GM23338 (cell line): ENCODE measurements at regions not wholly inside any gene's neighbourhood (a gene's known extent, or its start where the extent isn't known, plus 50 kb on each side); places are given as distances from the start of the nearest gene placed in this dataset.
"Not testable (repeated sequence)": the region's sequence is repeated elsewhere in the genome, so short reads cannot be mapped to it uniquely, and the experiment has no call there.

Experiments used
- ATAC-seq: fragments of 200-7000 bp; cut with Tn5 transposase; 3 replicates; pipeline ENCODE4 v1.9.1; 2020
- DNase-seq: peaks from one replicate; pipeline ENCODE4 v3.0.0-alpha.2; 2015; ENCODE audit warnings: low spot score
- H2AFZ ChIP-seq: fragments of 200-600 bp; sonication (generic); 2 replicates; pipeline ENCODE4 v1.8.0; 2016; ENCODE audit warnings: antibody characterized with exemption, mild to moderate bottlenecking, moderate library complexity
- H3F3A ChIP-seq: fragments of 200-600 bp; sonication (generic); replicated peaks from 2 replicates; pipeline ENCODE4 v1.8.0; 2017; ENCODE audit warnings: antibody characterized with exemption, mixed run types, low read depth
- H3K27ac ChIP-seq: fragments of 200-600 bp; sonication (generic); 2 replicates; pipeline ENCODE4 v1.6.1; 2016; ENCODE audit warnings: low read depth
- H3K27me3 ChIP-seq: fragments of 200-600 bp; sonication (generic); 2 replicates; pipeline ENCODE4 v1.8.0; 2016; ENCODE audit warnings: mild to moderate bottlenecking, mixed run types, moderate library complexity; ENCODE audit not compliant: insufficient read depth
- H3K36me3 ChIP-seq: fragments of 200-600 bp; sonication (generic); 2 replicates; pipeline ENCODE4 v1.8.0; 2016; ENCODE audit warnings: mild to moderate bottlenecking; ENCODE audit not compliant: insufficient read depth
- H3K4me1 ChIP-seq: fragments of 200-600 bp; sonication (generic); 2 replicates; pipeline ENCODE4 v1.8.0; 2016; ENCODE audit warnings: mild to moderate bottlenecking, moderate library complexity; ENCODE audit not compliant: insufficient read depth
- H3K4me2 ChIP-seq: fragments of 200-600 bp; sonication (generic); 2 replicates; pipeline ENCODE4 v1.7.1; 2017; ENCODE audit warnings: mixed run types
- H3K4me3 ChIP-seq: fragments of 200-600 bp; sonication (generic); 2 replicates; pipeline ENCODE4 v1.6.1; 2016; ENCODE audit warnings: mixed run types
- H3K79me2 ChIP-seq: fragments of 200-600 bp; sonication (generic); replicated peaks from 2 replicates; pipeline ENCODE4 v1.8.0; 2017; ENCODE audit warnings: mild to moderate bottlenecking; ENCODE audit not compliant: insufficient read depth
- H3K9me2 ChIP-seq: fragments of 200-600 bp; sonication (generic); 2 replicates; pipeline ENCODE4 v1.8.0; 2017; ENCODE audit not compliant: insufficient read depth
- H4K20me1 ChIP-seq: fragments of 200-600 bp; sonication (generic); replicated peaks from 2 replicates; pipeline ENCODE4 v1.8.0; 2017; ENCODE audit warnings: mild to moderate bottlenecking; ENCODE audit not compliant: insufficient read depth
- H3K27ac Mint-ChIP-seq: 2 replicates; pipeline ENCODE4 v1.8.0; 2020; ENCODE audit warnings: inconsistent platforms, mild to moderate bottlenecking, moderate library complexity, mixed read lengths
- H3K27me3 Mint-ChIP-seq: 3 replicates; pipeline ENCODE4 v1.8.0; 2022; ENCODE audit warnings: low read depth, mild to moderate bottlenecking, moderate library complexity, mixed read lengths, inconsistent platforms; ENCODE audit not compliant: insufficient read depth, poor library complexity
- H3K36me3 Mint-ChIP-seq: 3 replicates; pipeline ENCODE4 v1.8.0; 2021; ENCODE audit warnings: low read depth, mild to moderate bottlenecking, inconsistent platforms, moderate library complexity, mixed read lengths
- H3K4me1 Mint-ChIP-seq: 3 replicates; pipeline ENCODE4 v1.8.0; 2020; ENCODE audit warnings: mild to moderate bottlenecking, inconsistent platforms, mixed read lengths
- H3K4me3 Mint-ChIP-seq: 3 replicates; pipeline ENCODE4 v1.8.0; 2021; ENCODE audit warnings: moderate library complexity, mild to moderate bottlenecking, inconsistent platforms, mixed read lengths
- H3K9me3 Mint-ChIP-seq: 3 replicates; pipeline ENCODE4 v1.8.0; 2020; ENCODE audit warnings: moderate library complexity, mild to moderate bottlenecking, inconsistent platforms, mixed read lengths
- CREB1 ChIP-seq: fragments of 250-450 bp; sonication (Bioruptor Pico); IDR thresholded peaks from 2 replicates; pipeline ENCODE4 v1.5.0; 2020; ENCODE audit warnings: low read depth, mild to moderate bottlenecking, moderate library complexity
- JUNB ChIP-seq: IDR thresholded peaks from one replicate; pipeline ENCODE4 v1.6.1; 2016; ENCODE audit warnings: antibody characterized with exemption; ENCODE audit not compliant: unreplicated experiment
- STAT1 ChIP-seq: IDR thresholded peaks from one replicate; pipeline ENCODE4 v1.6.1; 2016; ENCODE audit warnings: antibody characterized with exemption; ENCODE audit not compliant: unreplicated experiment
- ZNF114 ChIP-seq: fragments of 250-450 bp; sonication (Bioruptor Pico); IDR thresholded peaks from 2 replicates; pipeline ENCODE4 v1.5.0; 2020; ENCODE audit warnings: mild to moderate bottlenecking, moderate library complexity
- ZNF331 ChIP-seq: fragments of 250-450 bp; sonication (Bioruptor Pico); IDR thresholded peaks from 2 replicates; pipeline ENCODE4 v1.5.0; 2020; ENCODE audit warnings: low read depth, mild to moderate bottlenecking, moderate library complexity
- TF ChIP-seq, protein P1 (sequence below): IDR thresholded peaks from one replicate; pipeline ENCODE4 v1.6.1; 2018; ENCODE audit warnings: antibody characterized with exemption; ENCODE audit not compliant: unreplicated experiment
- TF ChIP-seq, protein P2 (sequence below), 2 experiments: fragments of 200-600 bp in 1 of 2; sonication (generic) in 1 of 2; conservative IDR thresholded peaks; 2 replicates each; pipeline versions ENCODE4 v1.5.1 to v1.6.1; 2016 to 2017; ENCODE audit warnings: antibody characterized with exemption in 2 of 2, low read depth in 2 of 2, mild to moderate bottlenecking in 2 of 2, moderate library complexity in 1 of 2

GRCh38 chr11:134494395-134494794 lies 82.4 kb upstream of the B3GAT1 start:
- peaks cover 19% of the 10 kb centered on the region; the same call in 2 of the 3 replicates for H3K9me3 Mint-ChIP-seq
- H3K9me2 ChIP-seq, H3K4me2 ChIP-seq, H2AFZ ChIP-seq, H3K27me3 ChIP-seq, H3K27me3 Mint-ChIP-seq, H3K4me3 ChIP-seq, H3K27ac ChIP-seq, H3K79me2 ChIP-seq, H3K36me3 Mint-ChIP-seq, H3K27ac Mint-ChIP-seq, H3F3A ChIP-seq, DNase-seq, H3K4me1 Mint-ChIP-seq, H3K4me1 ChIP-seq, H4K20me1 ChIP-seq, H3K4me3 Mint-ChIP-seq, H3K36me3 ChIP-seq, ATAC-seq: not testable (repeated sequence)

DNA sequence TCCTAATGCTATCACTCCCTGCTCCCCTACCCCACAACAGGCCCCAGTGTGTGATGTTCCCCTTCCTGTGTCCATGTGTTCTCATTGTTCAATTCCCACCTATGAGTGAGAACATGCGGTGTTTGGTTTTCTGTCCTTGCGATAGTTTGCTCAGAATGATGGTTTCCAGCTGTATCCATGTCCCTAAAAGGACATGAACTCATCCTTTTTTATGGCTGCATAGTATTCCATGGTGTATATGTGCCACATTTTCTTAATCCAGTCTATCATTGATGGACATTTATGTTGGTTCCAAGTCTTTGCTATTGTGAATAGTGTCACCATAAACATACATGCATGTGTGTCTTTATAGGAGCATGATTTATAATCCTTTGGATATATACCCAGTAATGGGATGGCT lies 80.4 kb upstream of the B3GAT1 start:
- not testable (repeated sequence) for H3K4me1 ChIP-seq, H2AFZ ChIP-seq, H3K27ac Mint-ChIP-seq, DNase-seq, H4K20me1 ChIP-seq, H3K27me3 ChIP-seq, H3K9me2 ChIP-seq, H3K27ac ChIP-seq, H3K4me3 ChIP-seq, H3F3A ChIP-seq, H3K36me3 Mint-ChIP-seq, H3K36me3 ChIP-seq, H3K27me3 Mint-ChIP-seq, H3K4me3 Mint-ChIP-seq, ATAC-seq, H3K4me1 Mint-ChIP-seq, H3K79me2 ChIP-seq, H3K4me2 ChIP-seq
- peaks cover 19% of the 10 kb centered on the region; the same call in 2 of the 3 replicates for H3K9me3 Mint-ChIP-seq

- Mint-ChIP-seq H3K27ac (no peak overlapping the region), H3K27me3 (peaks cover 2% of the 10 kb centered on the region), H3K9me3 (peaks cover 9% of the 10 kb centered on the region; the same call in 1 of the 3 replicates), H3K4me1 (no peaks in the 10 kb centered on the region; the same call in 2 of the 3 replicates), H3K4me3 (no peak overlapping the region), H3K36me3 (no peaks in the 10 kb centered on the region)
- H3K27me3 ChIP-seq = no peaks in the 10 kb centered on the region
- no peak for ATAC-seq
- no peaks in the 10 kb centered on the region for H3K4me1 ChIP-seq
- no peak overlapping the region for H3K4me2 ChIP-seq
- no peak for DNase-seq
- H4K20me1 ChIP-seq = no peaks in the 10 kb centered on the region
- H3K4me3 ChIP-seq = no peak overlapping the region
- no peaks in the 10 kb centered on the region for H3K36me3 ChIP-seq
- H3K79me2 ChIP-seq = no peaks in the 10 kb centered on the region
- no peaks in the 10 kb centered on the region for H3F3A ChIP-seq
- no peak overlapping the region for H3K27ac ChIP-seq
- H3K9me2 ChIP-seq = peaks cover 5% of the 10 kb centered on the region; the same call in 1 of the 2 replicates
- no peak overlapping the region for H2AFZ ChIP-seq
- TF ChIP-seq CREB1 (CRISPR knock-in tag) (no peak), STAT1 (no peak), JUNB (no peak), ZNF114 (CRISPR knock-in tag) (no peak), ZNF331 (CRISPR knock-in tag) (no peak)
- TF ChIP-seq, protein P1, sequence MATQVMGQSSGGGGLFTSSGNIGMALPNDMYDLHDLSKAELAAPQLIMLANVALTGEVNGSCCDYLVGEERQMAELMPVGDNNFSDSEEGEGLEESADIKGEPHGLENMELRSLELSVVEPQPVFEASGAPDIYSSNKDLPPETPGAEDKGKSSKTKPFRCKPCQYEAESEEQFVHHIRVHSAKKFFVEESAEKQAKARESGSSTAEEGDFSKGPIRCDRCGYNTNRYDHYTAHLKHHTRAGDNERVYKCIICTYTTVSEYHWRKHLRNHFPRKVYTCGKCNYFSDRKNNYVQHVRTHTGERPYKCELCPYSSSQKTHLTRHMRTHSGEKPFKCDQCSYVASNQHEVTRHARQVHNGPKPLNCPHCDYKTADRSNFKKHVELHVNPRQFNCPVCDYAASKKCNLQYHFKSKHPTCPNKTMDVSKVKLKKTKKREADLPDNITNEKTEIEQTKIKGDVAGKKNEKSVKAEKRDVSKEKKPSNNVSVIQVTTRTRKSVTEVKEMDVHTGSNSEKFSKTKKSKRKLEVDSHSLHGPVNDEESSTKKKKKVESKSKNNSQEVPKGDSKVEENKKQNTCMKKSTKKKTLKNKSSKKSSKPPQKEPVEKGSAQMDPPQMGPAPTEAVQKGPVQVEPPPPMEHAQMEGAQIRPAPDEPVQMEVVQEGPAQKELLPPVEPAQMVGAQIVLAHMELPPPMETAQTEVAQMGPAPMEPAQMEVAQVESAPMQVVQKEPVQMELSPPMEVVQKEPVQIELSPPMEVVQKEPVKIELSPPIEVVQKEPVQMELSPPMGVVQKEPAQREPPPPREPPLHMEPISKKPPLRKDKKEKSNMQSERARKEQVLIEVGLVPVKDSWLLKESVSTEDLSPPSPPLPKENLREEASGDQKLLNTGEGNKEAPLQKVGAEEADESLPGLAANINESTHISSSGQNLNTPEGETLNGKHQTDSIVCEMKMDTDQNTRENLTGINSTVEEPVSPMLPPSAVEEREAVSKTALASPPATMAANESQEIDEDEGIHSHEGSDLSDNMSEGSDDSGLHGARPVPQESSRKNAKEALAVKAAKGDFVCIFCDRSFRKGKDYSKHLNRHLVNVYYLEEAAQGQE = no peak
- TF ChIP-seq, protein P2, sequence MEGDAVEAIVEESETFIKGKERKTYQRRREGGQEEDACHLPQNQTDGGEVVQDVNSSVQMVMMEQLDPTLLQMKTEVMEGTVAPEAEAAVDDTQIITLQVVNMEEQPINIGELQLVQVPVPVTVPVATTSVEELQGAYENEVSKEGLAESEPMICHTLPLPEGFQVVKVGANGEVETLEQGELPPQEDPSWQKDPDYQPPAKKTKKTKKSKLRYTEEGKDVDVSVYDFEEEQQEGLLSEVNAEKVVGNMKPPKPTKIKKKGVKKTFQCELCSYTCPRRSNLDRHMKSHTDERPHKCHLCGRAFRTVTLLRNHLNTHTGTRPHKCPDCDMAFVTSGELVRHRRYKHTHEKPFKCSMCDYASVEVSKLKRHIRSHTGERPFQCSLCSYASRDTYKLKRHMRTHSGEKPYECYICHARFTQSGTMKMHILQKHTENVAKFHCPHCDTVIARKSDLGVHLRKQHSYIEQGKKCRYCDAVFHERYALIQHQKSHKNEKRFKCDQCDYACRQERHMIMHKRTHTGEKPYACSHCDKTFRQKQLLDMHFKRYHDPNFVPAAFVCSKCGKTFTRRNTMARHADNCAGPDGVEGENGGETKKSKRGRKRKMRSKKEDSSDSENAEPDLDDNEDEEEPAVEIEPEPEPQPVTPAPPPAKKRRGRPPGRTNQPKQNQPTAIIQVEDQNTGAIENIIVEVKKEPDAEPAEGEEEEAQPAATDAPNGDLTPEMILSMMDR (conservative IDR thresholded peaks at IDR 0.05; ENCODE audit: low read depth in 2 of 2) = no peak
These were observed 77.7 kb upstream of the B3GAT1 start for GRCh38 chr11:134489728-134490127.
